GM23248 (cell line): ENCODE measurements at regions not wholly inside any gene's neighbourhood (a gene's known extent, or its start where the extent isn't known, plus 50 kb on each side); places are given as distances from the start of the nearest gene placed in this dataset.

ENCODE experiments used
- EZH2 ChIP-seq: fragments of 200-600 bp; sonication (generic); IDR thresholded peaks from 2 replicates; pipeline ENCODE4 v1.6.1; 2018; ENCODE audit warnings: antibody characterized with exemption, mild to moderate bottlenecking; ENCODE audit not compliant: insufficient read depth, poor library complexity, severe bottlenecking
- EZH2phosphoT487 ChIP-seq: fragments of 200-600 bp; sonication (generic); IDR thresholded peaks from 2 replicates; pipeline ENCODE4 v1.6.1; 2018; ENCODE audit warnings: antibody characterized with exemption, moderate library complexity, mild to moderate bottlenecking, low read depth; ENCODE audit not compliant: insufficient read depth

GRCh38 chr22:46099740-46100139 is 50.6 kb upstream of the PPARA start:
- TF ChIP-seq EZH2 = no peak
- no peak for TF ChIP-seq EZH2phosphoT487
